ENCODE measurements at regions not wholly inside any gene's neighbourhood (a gene's known extent, or its start where the extent isn't known, plus 50 kb on each side); places are given as distances from the start of the nearest gene placed in this dataset.
A peak's percentile ranks its signal among the peaks of the same experiment; 100 is the strongest.

GRCh38 chr7:155204744-155205367, 92.8 kb upstream of the INSIG1 start:
- no peak for FAIRE-seq
- Histone ChIP-seq H3K4me1 (ENCODE audit: control insufficient read depth, extremely low read depth, insufficient read depth, low read length) (peaks cover 29% of the 10 kb centered on the region), H3K27ac (ENCODE audit: insufficient read depth, low read depth, low read length) (peak overlapping the region; percentile 99), H3K4me2 (ENCODE audit: insufficient read depth, low read length) (peak overlapping the region; percentile 3), H3K9ac (replicated peaks; ENCODE audit: extremely low read depth, insufficient read depth, low read length) (no peak overlapping the region), H3K4me3 (replicated peaks in 1 of 3; ENCODE audit: insufficient read depth in 1 of 3, low read depth in 1 of 3, low read length in 3 of 3) (peak overlapping the region in 1 of 3 experiments; percentile 51), H3K36me3 (ENCODE audit: control insufficient read depth in 2 of 2, extremely low read depth in 1 of 2, insufficient read depth in 2 of 2, low read length in 2 of 2) (no peaks in the 10 kb centered on the region), H3K79me2 (ENCODE audit: control insufficient read depth, insufficient read depth, low read length) (no peaks in the 10 kb centered on the region), H3K9me3 (replicated peaks; ENCODE audit: control insufficient read depth, insufficient read depth, low read length) (no peaks in the 10 kb centered on the region), H3K27me3 (ENCODE audit: control insufficient read depth in 2 of 2, insufficient read depth in 2 of 2, low read length in 2 of 2) (no peaks in the 10 kb centered on the region), H2AFZ (ENCODE audit: low read depth, low read length) (no peak overlapping the region), H3K9me1 (replicated peaks; ENCODE audit: control insufficient read depth, extremely low read depth, insufficient read depth, low read length) (no peaks in the 10 kb centered on the region), H4K20me1 (replicated peaks; ENCODE audit: control insufficient read depth, extremely low read depth, insufficient read depth, low read length) (no peaks in the 10 kb centered on the region)
- dilution Hi-C loops (cut with MboI; ENCODE audit: extremely low pct_ligation_motif_present, low sequenced_read_pairs) = no loop called here
- intact Hi-C loops (cut with micrococcal nuclease) = loop anchor here (1.0 to 10.0 kb wide), 10 partner anchors 15 to 600 kb away; partner anchors contain the start of genes EN2, HTR5A, PAXIP1 and RBM33
- POLR2A ChIA-PET = interaction anchor here (0.6 to 2.8 kb wide), 5 partner anchors 53 to 202 kb away, joined by 3 to 36 read pairs (median 3); partner anchors contain the start of genes INSIG1 and PAXIP1
- BruUV-seq (replicated peaks) = no TSS peak
- no peak for TF ChIP-seq MYC (IDR thresholded peaks at IDR 0.05; ENCODE audit: low read depth, low read length)
- CTCF ChIA-PET = interaction anchor here (0.7 to 3.3 kb wide), 8 partner anchors 10 to 277 kb away, joined by 3 to 17 read pairs (median 7); partner anchors contain the start of gene INSIG1
- no peak for DNase-seq (ENCODE audit: low read depth, low spot score)

- Histone ChIP-seq H3K9me1 (replicated peaks; ENCODE audit: control insufficient read depth, extremely low read depth, insufficient read depth, low read length) (no peaks in the 10 kb centered on the region), H3K79me2 (ENCODE audit: control insufficient read depth, insufficient read depth, low read length) (no peaks in the 10 kb centered on the region), H3K4me2 (ENCODE audit: insufficient read depth, low read length) (peak overlapping the region; percentile 79), H2AFZ (ENCODE audit: low read depth, low read length) (no peak overlapping the region), H3K9me3 (replicated peaks; ENCODE audit: control insufficient read depth, insufficient read depth, low read length) (no peaks in the 10 kb centered on the region), H3K9ac (replicated peaks; ENCODE audit: extremely low read depth, insufficient read depth, low read length) (peak overlapping the region; percentile 97), H3K36me3 (ENCODE audit: control insufficient read depth in 2 of 2, extremely low read depth in 1 of 2, insufficient read depth in 2 of 2, low read length in 2 of 2) (no peaks in the 10 kb centered on the region), H3K27ac (ENCODE audit: insufficient read depth, low read depth, low read length) (peak overlapping the region; percentile 99), H3K4me1 (ENCODE audit: control insufficient read depth, extremely low read depth, insufficient read depth, low read length) (peaks cover 29% of the 10 kb centered on the region), H4K20me1 (replicated peaks; ENCODE audit: control insufficient read depth, extremely low read depth, insufficient read depth, low read length) (no peaks in the 10 kb centered on the region), H3K27me3 (ENCODE audit: control insufficient read depth in 2 of 2, insufficient read depth in 2 of 2, low read length in 2 of 2) (no peaks in the 10 kb centered on the region), H3K4me3 (replicated peaks in 1 of 3; ENCODE audit: insufficient read depth in 1 of 3, low read depth in 1 of 3, low read length in 3 of 3) (peak overlapping the region; percentile 25 to 78 (median 51))
- intact Hi-C loops (cut with micrococcal nuclease) (loop anchor here (1.0 to 10.0 kb wide), 12 partner anchors 15 to 599 kb away; partner anchors contain the start of genes EN2, HTR5A, INSIG1 and PAXIP1), dilution Hi-C loops (cut with MboI; ENCODE audit: extremely low pct_ligation_motif_present, low sequenced_read_pairs) (no loop called here)
- POLR2A ChIA-PET = interaction anchor here (0.6 to 2.8 kb wide), 6 partner anchors 52 to 203 kb away, joined by 3 to 36 read pairs (median 4); partner anchors contain the start of genes INSIG1 and PAXIP1
- FAIRE-seq = peak; percentile 100
- CTCF ChIA-PET = interaction anchor here (0.7 to 3.3 kb wide), 10 partner anchors 9 to 278 kb away, joined by 3 to 17 read pairs (median 4); partner anchors contain the start of gene INSIG1
- DNase-seq (ENCODE audit: low read depth, low spot score) = peak; percentile 97
- TSS peak; percentile 95 for BruUV-seq (replicated peaks)
- TF ChIP-seq CTCF (IDR thresholded peaks at IDR 0.05; ENCODE audit: extremely low read depth in 1 of 2, insufficient read depth in 1 of 2, low read depth in 1 of 2, low read length in 2 of 2) (no peak), POLR2AphosphoS5 (IDR thresholded peaks at IDR 0.05; ENCODE audit: insufficient read depth, low read depth, low read length) (no peak), POLR2A (IDR thresholded peaks at IDR 0.05; ENCODE audit: low read depth, low read length) (peak; percentile 67), EZH2 (IDR thresholded peaks at IDR 0.05; ENCODE audit: borderline replicate concordance, low read depth, low read length, severe bottlenecking) (no peak), MAX (IDR thresholded peaks at IDR 0.05; ENCODE audit: insufficient read depth, insufficient read length) (peak; percentile 79), JUN (IDR thresholded peaks at IDR 0.05; ENCODE audit: borderline replicate concordance, insufficient read depth, insufficient read length, low read depth) (peak; percentile 54), MYC (IDR thresholded peaks at IDR 0.05; ENCODE audit: low read depth, low read length) (peak; percentile 72), FOS (IDR thresholded peaks at IDR 0.05; ENCODE audit: borderline replicate concordance, insufficient read depth, low read length) (peak; percentile 94), GATA2 (IDR thresholded peaks at IDR 0.05; ENCODE audit: insufficient read depth, insufficient read length, low read depth, low read length) (no peak)
Measured at GRCh38 chr7:155205368-155206317, 92.0 kb upstream of the INSIG1 start.
